ENCODE measurements at regions not wholly inside any gene's neighbourhood (a gene's known extent, or its start where the extent isn't known, plus 50 kb on each side); places are given as distances from the start of the nearest gene placed in this dataset.
"Not testable (repeated sequence)": the region's sequence is repeated elsewhere in the genome, so short reads cannot be mapped to it uniquely, and the experiment has no call there.

GRCh38 chr3:152650923-152651322, 184.0 kb upstream of the P2RY1 start:
- H3K9ac ChIP-seq (ENCODE audit: low read depth in 1 of 2, low read length in 2 of 2); H3K27ac ChIP-seq (ENCODE audit: low read depth, low read length); H3K4me3 ChIP-seq (ENCODE audit: low read depth in 1 of 2, low read length in 2 of 2): not testable (repeated sequence)

GRCh38 chr3:152656214-152656971, 178.5 kb upstream of the P2RY1 start:
- peaks cover 3 to 7% of the 10 kb centered on the region in 2 donors for H3K9me3 ChIP-seq (ENCODE audit: control insufficient read depth in 1 of 2, low read length in 2 of 2)
- H3K27ac ChIP-seq (ENCODE audit: low read depth, low read length) = no peak overlapping the region
- no peak overlapping the region for H3K9ac ChIP-seq (ENCODE audit: low read depth in 1 of 2, low read length in 2 of 2)
- H3K27me3 ChIP-seq (ENCODE audit: control insufficient read depth in 1 of 2, insufficient read depth in 2 of 2, low read length in 2 of 2) = no peaks in the 10 kb centered on the region
- peaks cover 0 to 5% of the 10 kb centered on the region in 2 donors for H3K4me1 ChIP-seq (ENCODE audit: control insufficient read depth in 1 of 2, insufficient read depth in 2 of 2, low read length in 2 of 2)
- no peak overlapping the region for H3K4me3 ChIP-seq (ENCODE audit: low read depth in 1 of 2, low read length in 2 of 2)
- H3K36me3 ChIP-seq (ENCODE audit: control insufficient read depth in 1 of 2, insufficient read depth in 2 of 2, low read length in 2 of 2) = no peaks in the 10 kb centered on the region

More at GRCh38 chr3:152650923-152651322, 184.0 kb upstream of the P2RY1 start:
- not testable (repeated sequence) for H3K27me3 ChIP-seq (ENCODE audit: control insufficient read depth in 1 of 2, insufficient read depth in 2 of 2, low read length in 2 of 2); H3K36me3 ChIP-seq (ENCODE audit: control insufficient read depth in 1 of 2, insufficient read depth in 2 of 2, low read length in 2 of 2); H3K9me3 ChIP-seq (ENCODE audit: control insufficient read depth in 1 of 2, low read length in 2 of 2)
- peaks cover 13 to 14% of the 10 kb centered on the region in 2 donors for H3K4me1 ChIP-seq (ENCODE audit: control insufficient read depth in 1 of 2, insufficient read depth in 2 of 2, low read length in 2 of 2)

- Histone ChIP-seq H3K36me3 (ENCODE audit: control insufficient read depth in 1 of 2, insufficient read depth in 2 of 2, low read length in 2 of 2) (no peaks in the 10 kb centered on the region), H3K27ac (ENCODE audit: low read depth, low read length) (no peak overlapping the region), H3K4me1 (ENCODE audit: control insufficient read depth in 1 of 2, insufficient read depth in 2 of 2, low read length in 2 of 2) (peaks cover 0 to under 1% of the 10 kb centered on the region in 2 donors), H3K9ac (ENCODE audit: low read depth in 1 of 2, low read length in 2 of 2) (no peak overlapping the region), H3K4me3 (ENCODE audit: low read depth in 1 of 2, low read length in 2 of 2) (no peak overlapping the region), H3K27me3 (ENCODE audit: control insufficient read depth in 1 of 2, insufficient read depth in 2 of 2, low read length in 2 of 2) (no peaks in the 10 kb centered on the region), H3K9me3 (ENCODE audit: control insufficient read depth in 1 of 2, low read length in 2 of 2) (peaks cover 3 to 7% of the 10 kb centered on the region in 2 donors)
These were observed 178.0 kb upstream of the P2RY1 start for GRCh38 chr3:152656972-152657355.

GRCh38 chr3:152658977-152659720, 175.8 kb upstream of the P2RY1 start:
- no peak overlapping the region for H3K4me3 ChIP-seq (ENCODE audit: low read depth in 1 of 2, low read length in 2 of 2)
- H3K27me3 ChIP-seq (ENCODE audit: control insufficient read depth in 1 of 2, insufficient read depth in 2 of 2, low read length in 2 of 2) = no peaks in the 10 kb centered on the region
- no peak overlapping the region for H3K27ac ChIP-seq (ENCODE audit: low read depth, low read length)
- H3K4me1 ChIP-seq (ENCODE audit: control insufficient read depth in 1 of 2, insufficient read depth in 2 of 2, low read length in 2 of 2) = no peaks in the 10 kb centered on the region
- peaks cover 3 to 7% of the 10 kb centered on the region in 2 donors for H3K9me3 ChIP-seq (ENCODE audit: control insufficient read depth in 1 of 2, low read length in 2 of 2)
- no peak overlapping the region for H3K9ac ChIP-seq (ENCODE audit: low read depth in 1 of 2, low read length in 2 of 2)
- H3K36me3 ChIP-seq (ENCODE audit: control insufficient read depth in 1 of 2, insufficient read depth in 2 of 2, low read length in 2 of 2) = no peaks in the 10 kb centered on the region

GRCh38 chr3:152662157-152662556, 172.8 kb upstream of the P2RY1 start:
- no peak overlapping the region for H3K27ac ChIP-seq (ENCODE audit: low read depth, low read length)
- H3K27me3 ChIP-seq (ENCODE audit: control insufficient read depth in 1 of 2, insufficient read depth in 2 of 2, low read length in 2 of 2) = no peaks in the 10 kb centered on the region
- H3K4me3 ChIP-seq (ENCODE audit: low read depth in 1 of 2, low read length in 2 of 2) = no peak overlapping the region
- no peak overlapping the region for H3K9ac ChIP-seq (ENCODE audit: low read depth in 1 of 2, low read length in 2 of 2)
- peaks cover 3 to 7% of the 10 kb centered on the region in 2 donors for H3K9me3 ChIP-seq (ENCODE audit: control insufficient read depth in 1 of 2, low read length in 2 of 2)
- H3K4me1 ChIP-seq (ENCODE audit: control insufficient read depth in 1 of 2, insufficient read depth in 2 of 2, low read length in 2 of 2) = no peaks in the 10 kb centered on the region
- no peaks in the 10 kb centered on the region for H3K36me3 ChIP-seq (ENCODE audit: control insufficient read depth in 1 of 2, insufficient read depth in 2 of 2, low read length in 2 of 2)

DNA sequence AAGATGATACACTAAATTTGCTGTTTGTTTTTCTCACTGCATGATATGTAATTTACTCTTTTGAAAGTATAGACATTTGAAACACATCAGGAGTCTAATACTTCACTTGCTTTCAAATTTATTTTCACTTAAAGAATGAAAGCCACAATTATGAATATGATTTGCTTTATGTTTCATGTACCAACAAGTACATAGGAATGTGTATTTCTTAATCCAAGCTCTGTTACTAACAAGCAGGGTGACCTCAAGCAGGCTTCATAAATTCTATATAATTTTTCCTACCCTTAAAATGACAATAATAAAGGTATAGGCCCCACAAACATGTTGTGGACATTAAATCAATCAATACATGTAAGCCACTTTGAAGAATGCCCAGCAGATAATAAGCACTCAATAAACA, 170.2 kb upstream of the P2RY1 start:
- Histone ChIP-seq H3K36me3 (ENCODE audit: control insufficient read depth in 1 of 2, insufficient read depth in 2 of 2, low read length in 2 of 2) (no peaks in the 10 kb centered on the region), H3K27ac (ENCODE audit: low read depth, low read length) (no peak overlapping the region), H3K9ac (ENCODE audit: low read depth in 1 of 2, low read length in 2 of 2) (no peak overlapping the region), H3K9me3 (ENCODE audit: control insufficient read depth in 1 of 2, low read length in 2 of 2) (peaks cover 3 to 7% of the 10 kb centered on the region in 2 donors), H3K4me3 (ENCODE audit: low read depth in 1 of 2, low read length in 2 of 2) (no peak overlapping the region), H3K27me3 (ENCODE audit: control insufficient read depth in 1 of 2, insufficient read depth in 2 of 2, low read length in 2 of 2) (no peaks in the 10 kb centered on the region), H3K4me1 (ENCODE audit: control insufficient read depth in 1 of 2, insufficient read depth in 2 of 2, low read length in 2 of 2) (no peaks in the 10 kb centered on the region)

GRCh38 chr3:152667267-152667666, 167.7 kb upstream of the P2RY1 start:
- H3K9me3 ChIP-seq (ENCODE audit: control insufficient read depth in 1 of 2, low read length in 2 of 2) = no peaks in the 10 kb centered on the region
- no peaks in the 10 kb centered on the region for H3K27me3 ChIP-seq (ENCODE audit: control insufficient read depth in 1 of 2, insufficient read depth in 2 of 2, low read length in 2 of 2)
- no peaks in the 10 kb centered on the region for H3K36me3 ChIP-seq (ENCODE audit: control insufficient read depth in 1 of 2, insufficient read depth in 2 of 2, low read length in 2 of 2)
- no peak overlapping the region for H3K9ac ChIP-seq (ENCODE audit: low read depth in 1 of 2, low read length in 2 of 2)
- no peak overlapping the region for H3K27ac ChIP-seq (ENCODE audit: low read depth, low read length)
- no peak overlapping the region for H3K4me3 ChIP-seq (ENCODE audit: low read depth in 1 of 2, low read length in 2 of 2)
- H3K4me1 ChIP-seq (ENCODE audit: control insufficient read depth in 1 of 2, insufficient read depth in 2 of 2, low read length in 2 of 2) = peaks cover 0 to 3% of the 10 kb centered on the region in 2 donors

DNA sequence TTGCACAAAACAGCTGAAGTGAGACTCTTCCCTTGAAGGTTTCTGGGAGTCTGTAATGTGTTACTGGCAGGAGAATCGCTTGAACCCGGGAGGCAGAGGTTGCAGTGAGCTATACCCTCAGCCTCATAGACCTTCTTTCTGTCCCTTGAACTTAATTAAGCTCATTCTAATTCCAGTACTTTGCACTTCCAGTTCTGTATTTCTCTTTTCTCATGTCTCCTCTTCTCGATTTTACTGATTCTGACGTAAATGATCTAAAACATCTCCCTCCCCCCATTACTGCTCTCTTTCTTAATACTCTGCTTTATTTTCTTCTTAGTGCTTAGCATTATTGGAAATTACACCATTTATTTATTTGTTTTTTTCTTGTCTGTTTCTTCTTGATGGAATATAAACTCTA, 165.4 kb upstream of the P2RY1 start:
- H3K4me1 ChIP-seq (ENCODE audit: control insufficient read depth in 1 of 2, insufficient read depth in 2 of 2, low read length in 2 of 2) = peaks cover 0 to 4% of the 10 kb centered on the region in 2 donors
- H3K4me3 ChIP-seq (ENCODE audit: low read depth in 1 of 2, low read length in 2 of 2) = no peak overlapping the region

GRCh38 chr3:152671446-152672319, 163.2 kb upstream of the P2RY1 start:
- H3K4me1 ChIP-seq (ENCODE audit: control insufficient read depth in 1 of 2, insufficient read depth in 2 of 2, low read length in 2 of 2) = peaks cover 0 to 4% of the 10 kb centered on the region in 2 donors
- no peak overlapping the region for H3K4me3 ChIP-seq (ENCODE audit: low read depth in 1 of 2, low read length in 2 of 2)
- H3K27me3 ChIP-seq (ENCODE audit: control insufficient read depth in 1 of 2, insufficient read depth in 2 of 2, low read length in 2 of 2) = no peaks in the 10 kb centered on the region
- H3K9me3 ChIP-seq (ENCODE audit: control insufficient read depth in 1 of 2, low read length in 2 of 2) = no peaks in the 10 kb centered on the region
- no peak overlapping the region for H3K27ac ChIP-seq (ENCODE audit: low read depth, low read length)
- no peak overlapping the region for H3K9ac ChIP-seq (ENCODE audit: low read depth in 1 of 2, low read length in 2 of 2)
- no peaks in the 10 kb centered on the region for H3K36me3 ChIP-seq (ENCODE audit: control insufficient read depth in 1 of 2, insufficient read depth in 2 of 2, low read length in 2 of 2)

More for the DNA sequence above, 165.4 kb upstream of the P2RY1 start:
- no peaks in the 10 kb centered on the region for H3K27me3 ChIP-seq (ENCODE audit: control insufficient read depth in 1 of 2, insufficient read depth in 2 of 2, low read length in 2 of 2)
- H3K36me3 ChIP-seq (ENCODE audit: control insufficient read depth in 1 of 2, insufficient read depth in 2 of 2, low read length in 2 of 2) = no peaks in the 10 kb centered on the region
- H3K27ac ChIP-seq (ENCODE audit: low read depth, low read length) = no peak overlapping the region
- no peak overlapping the region for H3K9ac ChIP-seq (ENCODE audit: low read depth in 1 of 2, low read length in 2 of 2)
- H3K9me3 ChIP-seq (ENCODE audit: control insufficient read depth in 1 of 2, low read length in 2 of 2) = no peaks in the 10 kb centered on the region

DNA sequence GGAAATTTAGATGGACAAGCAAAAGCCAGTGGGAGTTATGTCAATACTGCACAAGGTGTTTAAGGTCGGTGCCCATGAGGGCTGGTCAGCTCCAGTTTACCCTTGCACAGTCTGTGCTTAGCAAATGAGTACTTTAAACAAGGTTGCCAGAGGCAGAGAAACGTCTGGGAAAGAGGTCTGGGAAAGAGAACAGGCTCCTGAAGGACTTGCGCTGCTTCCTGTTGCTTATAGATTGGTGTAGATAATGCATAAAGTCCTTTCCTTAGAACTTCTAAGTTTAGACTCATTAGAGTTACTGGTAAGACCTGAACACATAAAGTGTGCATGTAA, 162.6 kb upstream of the P2RY1 start:
- Histone ChIP-seq H3K27ac (ENCODE audit: low read depth, low read length) (no peak overlapping the region), H3K9me3 (ENCODE audit: control insufficient read depth in 1 of 2, low read length in 2 of 2) (no peaks in the 10 kb centered on the region), H3K4me3 (ENCODE audit: low read depth in 1 of 2, low read length in 2 of 2) (no peak overlapping the region), H3K36me3 (ENCODE audit: control insufficient read depth in 1 of 2, insufficient read depth in 2 of 2, low read length in 2 of 2) (no peaks in the 10 kb centered on the region), H3K4me1 (ENCODE audit: control insufficient read depth in 1 of 2, insufficient read depth in 2 of 2, low read length in 2 of 2) (peaks cover 0 to 4% of the 10 kb centered on the region in 2 donors), H3K27me3 (ENCODE audit: control insufficient read depth in 1 of 2, insufficient read depth in 2 of 2, low read length in 2 of 2) (no peaks in the 10 kb centered on the region), H3K9ac (ENCODE audit: low read depth in 1 of 2, low read length in 2 of 2) (no peak overlapping the region)

Data from duodenal mucosa (tissue), 2 donors.